Cerebellar cortex (tissue), 1 donor: ENCODE measurements at regions not wholly inside any gene's neighbourhood (a gene's known extent, or its start where the extent isn't known, plus 50 kb on each side); places are given as distances from the start of the nearest gene placed in this dataset.

ENCODE experiments used
- DNase-seq: peaks from one replicate; pipeline ENCODE4 v3.0.0-alpha.2; 2015; ENCODE audit warnings: low spot score

DNA sequence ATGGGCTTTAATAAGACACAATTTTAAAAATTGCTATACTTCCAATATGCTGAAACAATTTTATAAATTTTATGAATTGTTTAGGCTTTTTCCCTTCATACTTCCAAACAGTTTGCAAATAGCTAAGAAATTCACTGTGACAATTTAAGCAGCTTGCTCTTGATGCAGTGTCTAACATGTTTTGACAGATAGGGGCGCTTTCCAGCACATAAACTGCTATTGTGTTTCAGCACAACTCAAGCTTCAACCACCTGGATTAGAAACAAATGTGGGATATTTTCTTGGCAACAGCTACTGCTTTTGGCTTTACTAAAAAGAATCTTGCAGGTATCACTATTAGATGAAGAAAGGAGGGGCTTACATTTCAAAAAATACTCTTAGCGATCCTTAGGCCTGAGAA, 565.8 kb upstream of the DPPA4 start:
- DNase-seq = no peak

GRCh38 chr3:109910772-109911171, 573.4 kb upstream of the DPPA4 start:
- no peak for DNase-seq

DNA sequence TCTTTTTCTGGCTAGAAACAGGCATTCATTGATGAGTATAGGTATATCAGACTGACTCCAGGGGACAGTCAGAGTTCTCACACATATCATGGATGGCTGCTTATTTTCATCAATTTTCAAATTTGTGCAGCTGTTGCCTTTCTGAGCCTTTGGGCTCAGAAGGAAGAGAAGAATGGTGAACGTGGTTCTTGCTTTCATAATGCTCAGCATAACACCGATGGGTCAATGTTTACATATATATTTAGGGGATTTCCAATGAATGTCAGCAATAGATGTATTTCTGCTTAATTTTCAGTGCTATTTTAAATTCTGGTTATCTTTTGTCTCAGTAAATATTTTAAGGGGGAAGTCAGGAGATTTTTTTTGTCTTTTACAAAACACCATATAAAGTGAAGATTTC, 581.4 kb upstream of the DPPA4 start:
- no peak for DNase-seq

DNA sequence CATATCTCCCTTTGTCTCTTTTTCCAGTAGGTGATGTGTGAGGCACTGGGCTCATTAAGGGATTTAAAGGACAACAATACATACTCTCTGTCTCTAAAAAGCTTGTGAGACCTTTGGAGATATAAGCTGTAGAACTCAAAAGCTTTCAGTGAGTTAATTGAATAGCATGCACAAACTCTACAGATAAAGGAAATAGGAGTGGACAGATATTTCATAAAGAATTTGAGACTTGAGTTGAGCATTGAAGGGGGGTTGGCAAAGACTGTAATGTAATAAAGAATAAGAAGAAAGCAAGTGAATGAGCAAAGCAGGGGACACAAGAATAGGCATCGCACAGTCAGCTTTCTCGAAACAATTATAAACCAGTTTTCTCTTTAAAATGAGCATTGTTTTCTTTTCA, 583.4 kb upstream of the DPPA4 start:
- DNase-seq = no peak

- no peak for DNase-seq
Measured at GRCh38 chr3:109921509-109921908, 584.2 kb upstream of the DPPA4 start.

GRCh38 chr3:109922856-109923255, 585.5 kb upstream of the DPPA4 start:
- no peak for DNase-seq

DNA sequence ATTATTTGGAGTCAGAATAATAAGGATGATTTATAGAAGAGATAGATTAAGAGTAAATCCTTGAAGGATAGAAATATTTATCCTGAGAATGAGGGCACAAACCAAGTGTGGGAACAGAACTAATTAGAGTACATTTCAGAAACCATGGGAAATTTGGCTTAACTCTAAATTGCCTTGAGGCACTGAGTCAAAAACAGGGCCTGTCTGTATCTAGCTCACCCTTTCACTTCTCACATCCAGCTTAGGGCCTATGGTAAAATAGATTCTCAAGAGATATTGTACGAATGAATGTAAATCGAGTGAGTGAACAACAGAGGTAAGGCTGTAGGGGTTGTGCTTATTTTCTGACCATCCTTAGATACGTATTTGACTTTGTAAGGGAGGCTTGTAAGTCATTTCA, 586.1 kb upstream of the DPPA4 start:
- no peak for DNase-seq

- DNase-seq = no peak
Measured at GRCh38 chr3:109924196-109924595, 586.9 kb upstream of the DPPA4 start.

DNA sequence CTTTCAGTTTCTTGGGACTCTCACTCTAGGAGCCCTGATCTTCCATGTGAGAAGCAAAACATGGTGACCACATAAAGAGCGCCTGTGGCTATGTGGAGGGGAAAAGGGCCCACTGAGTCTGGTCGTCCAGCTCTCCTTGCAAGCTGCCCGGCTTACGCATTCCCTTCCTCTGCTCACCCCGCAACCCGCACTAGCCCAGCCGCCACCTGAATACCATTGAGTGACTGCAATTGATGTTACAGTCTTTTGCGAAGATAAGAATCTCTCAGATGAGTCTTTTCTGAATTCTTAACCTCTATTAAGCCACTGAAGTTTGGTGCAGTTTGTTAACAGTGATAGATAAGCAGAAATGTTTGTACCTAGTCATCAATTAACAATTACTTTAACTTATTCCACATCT, 589.0 kb upstream of the DPPA4 start:
- DNase-seq = no peak

DNA sequence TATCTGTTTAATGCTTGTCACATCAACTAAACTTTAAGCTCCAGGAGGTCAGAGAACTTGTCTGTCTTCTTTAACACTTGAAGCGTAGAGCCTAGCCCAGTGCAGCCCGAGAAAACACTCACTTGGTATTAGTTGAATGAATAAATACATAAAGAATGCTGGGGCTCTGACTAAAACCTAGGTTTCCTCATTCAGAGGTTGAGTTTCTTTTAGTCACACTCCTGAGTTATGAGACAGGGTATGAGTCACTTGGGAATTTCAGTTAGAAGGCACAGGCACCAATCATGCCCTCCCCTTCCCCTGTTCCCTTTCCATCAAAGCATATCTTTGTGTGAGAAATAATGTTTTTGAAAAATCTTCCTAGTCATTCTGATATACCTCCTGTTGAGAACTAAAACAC, 589.8 kb upstream of the DPPA4 start:
- DNase-seq = no peak

GRCh38 chr3:109927726-109928125, 590.4 kb upstream of the DPPA4 start:
- DNase-seq = no peak

GRCh38 chr3:109930582-109930981, 593.2 kb upstream of the DPPA4 start:
- DNase-seq = no peak

GRCh38 chr3:109933576-109933975, 596.2 kb upstream of the DPPA4 start:
- DNase-seq = no peak

DNA sequence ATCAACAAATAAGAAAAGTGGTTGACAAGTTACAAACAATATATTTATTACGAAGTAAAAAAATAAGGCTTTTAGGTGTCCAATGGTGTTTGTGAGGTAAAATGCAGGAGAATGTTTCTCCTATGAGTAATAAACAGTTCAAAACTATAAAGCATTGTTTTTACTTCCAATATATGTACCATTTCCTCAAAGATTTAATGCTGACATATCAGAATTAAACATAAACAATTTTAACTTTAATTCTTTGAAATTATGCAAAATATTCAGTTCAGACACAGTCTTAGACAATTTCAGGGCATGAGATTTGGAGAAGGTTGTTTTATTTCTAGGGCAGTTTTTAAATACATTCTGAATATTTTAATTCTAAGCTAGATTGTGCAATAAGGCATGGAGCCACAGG, 602.5 kb upstream of the DPPA4 start:
- DNase-seq = no peak

DNA sequence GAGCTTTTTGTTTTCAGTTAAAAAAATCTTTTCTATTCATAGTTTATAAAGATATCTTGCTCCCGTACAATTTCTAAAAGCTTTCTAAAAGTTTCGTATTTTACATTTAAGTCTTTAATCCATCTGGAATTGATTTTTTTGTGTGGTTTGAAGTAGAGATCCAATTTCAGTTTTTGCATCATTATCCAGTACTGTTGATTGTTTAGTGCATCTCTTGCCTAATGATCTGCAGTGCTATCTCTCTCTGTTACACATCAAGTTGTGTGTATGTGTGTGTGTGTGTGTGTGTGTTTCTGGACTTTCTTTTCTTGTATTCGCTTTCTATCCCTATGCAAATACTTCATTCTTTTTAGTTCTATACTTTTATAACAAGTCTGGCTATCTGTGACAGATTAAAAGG, 605.8 kb upstream of the DPPA4 start:
- DNase-seq = no peak

- no peak for DNase-seq
Measured at GRCh38 chr3:109944836-109945235, 607.5 kb upstream of the DPPA4 start.

DNA sequence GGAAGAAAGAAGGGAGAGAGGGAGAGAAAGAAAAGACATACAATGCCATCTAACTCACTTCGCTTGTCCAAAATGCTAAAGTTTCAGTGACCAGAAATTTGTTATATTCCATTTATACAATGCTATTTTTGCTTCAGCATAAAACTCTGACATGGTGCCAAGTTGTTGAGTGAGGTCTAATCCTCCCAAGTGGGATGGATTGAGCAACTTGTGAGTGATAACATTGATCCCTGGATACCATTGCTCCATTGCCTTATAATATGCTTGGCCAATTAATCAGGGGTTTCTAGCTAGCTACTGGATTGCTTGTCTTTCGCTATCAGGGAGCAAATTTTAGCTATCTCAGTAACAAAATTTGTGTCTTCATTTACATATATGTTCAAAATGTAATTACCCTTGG, 615.6 kb upstream of the DPPA4 start:
- no peak for DNase-seq

DNA sequence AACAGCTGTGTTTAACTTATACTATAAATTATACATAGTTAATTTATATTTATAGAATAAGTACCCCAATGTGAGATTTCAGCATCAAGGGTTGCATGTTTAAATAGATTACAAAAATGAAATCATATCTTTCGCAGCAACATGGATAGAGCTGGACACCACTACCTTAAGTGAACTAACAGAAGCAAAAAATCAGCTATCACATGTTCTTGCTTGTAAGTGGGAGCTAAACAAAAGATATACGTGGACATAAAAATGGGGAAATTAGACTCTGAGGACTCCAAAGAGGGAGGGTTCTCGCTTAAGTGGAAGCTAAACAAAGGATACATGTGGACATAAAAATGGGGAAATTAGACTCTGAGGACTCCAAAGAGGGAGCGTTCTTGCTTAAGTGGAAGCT, 626.5 kb upstream of the DPPA4 start:
- no peak for DNase-seq

DNA sequence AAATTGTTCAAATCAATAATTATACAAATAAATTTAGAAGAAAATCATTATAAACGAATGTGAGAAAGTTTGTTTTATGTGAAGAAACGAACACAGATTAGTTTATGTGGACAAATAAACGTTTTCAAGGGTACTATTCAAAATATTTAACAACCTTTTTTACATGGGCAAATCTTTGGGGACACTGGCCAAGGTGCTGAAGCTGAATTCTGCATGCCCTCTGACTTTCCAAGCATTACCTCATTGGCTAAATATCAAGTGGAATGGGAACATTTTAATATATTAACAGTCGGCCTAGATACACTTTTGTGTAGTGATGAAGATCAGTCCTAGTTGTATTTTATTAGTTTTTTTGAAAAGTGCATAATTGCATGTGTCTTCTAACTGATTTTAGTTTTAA, 636.4 kb upstream of the DPPA4 start:
- DNase-seq = no peak

- no peak for DNase-seq
Measured at GRCh38 chr3:109977897-109978296, 640.6 kb upstream of the DPPA4 start.

DNA sequence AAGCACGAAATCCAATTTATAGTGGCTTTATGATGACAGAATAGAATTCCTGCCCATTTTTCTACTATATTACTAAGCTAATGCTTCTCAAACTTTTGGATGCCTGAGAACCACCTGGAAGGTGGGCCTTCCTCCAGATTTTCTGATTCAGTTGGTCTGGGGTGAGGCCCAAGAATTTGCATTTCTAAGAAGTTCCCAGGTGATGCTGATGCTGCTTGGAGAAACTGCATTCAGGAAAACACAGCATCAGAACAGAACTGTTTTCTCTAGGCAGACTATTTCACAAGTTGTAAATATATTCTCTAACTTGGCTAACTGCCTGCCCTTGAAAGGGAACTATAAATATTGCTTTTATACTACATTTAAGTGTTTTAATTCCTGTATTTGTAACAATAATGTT, 644.9 kb upstream of the DPPA4 start:
- DNase-seq = no peak

- DNase-seq = no peak
Measured at GRCh38 chr3:109984976-109985375, 647.6 kb upstream of the DPPA4 start.

GRCh38 chr3:109985943-109986555, 648.7 kb upstream of the DPPA4 start:
- DNase-seq = no peak

DNA sequence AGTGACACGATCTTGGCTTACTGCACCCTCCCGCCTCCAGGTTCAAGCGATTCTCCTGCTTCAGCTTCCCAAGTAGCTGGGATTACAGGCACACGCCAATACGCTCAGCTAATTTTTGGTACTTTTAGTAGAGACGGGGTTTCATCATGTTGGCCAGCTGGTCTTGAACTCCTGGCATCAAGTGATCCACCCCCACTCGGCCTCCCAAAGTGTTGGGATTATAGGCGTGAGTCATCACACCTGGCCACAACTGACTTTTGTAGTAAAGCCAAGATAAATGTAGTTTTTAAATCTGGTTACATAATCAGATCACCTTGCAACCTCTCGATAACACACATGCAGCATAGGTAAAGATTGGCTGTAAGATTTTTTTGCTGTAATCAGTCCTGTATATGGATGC, 657.5 kb upstream of the DPPA4 start:
- no peak for DNase-seq

- no peak for DNase-seq
Measured at GRCh38 chr3:109995377-109995776, 658.0 kb upstream of the DPPA4 start.
